AG04449 (cell line): ENCODE measurements at regions not wholly inside any gene's neighbourhood (a gene's known extent, or its start where the extent isn't known, plus 50 kb on each side); places are given as distances from the start of the nearest gene placed in this dataset.

ENCODE experiments used
- CTCF ChIA-PET: fragments of 350-600 bp; formaldehyde crosslinking; extraction: SDS; loops from one replicate; lab custom pipeline; 2021; ENCODE audit warnings: antibody characterized with exemption; lab: Yijun Ruan, JAX
- POLR2A ChIA-PET: fragments of 400-600, 350-600 bp; formaldehyde crosslinking; extraction: SDS; loops from one replicate; lab custom pipeline; 2020; ENCODE audit warnings: antibody characterized with exemption, inconsistent platforms; lab: Yijun Ruan, JAX
- DNase-seq: peaks from one replicate; pipeline ENCODE4 v3.0.0-alpha.2; 2010; ENCODE audit warnings: low read depth, low spot score
- H3K4me3 ChIP-seq: 2 replicates; pipeline ENCODE4 v1.5.1; 2011; ENCODE audit warnings: low read depth, mild to moderate bottlenecking, control low read depth, low read length
- TF ChIP-seq, protein P1 (sequence below): IDR thresholded peaks from one replicate; pipeline ENCODE4 v1.5.1; 2011; ENCODE audit warnings: mild to moderate bottlenecking, moderate library complexity, low read length, control low read depth, inconsistent platforms; ENCODE audit not compliant: insufficient read depth; ENCODE audit errors: missing control alignments

DNA sequence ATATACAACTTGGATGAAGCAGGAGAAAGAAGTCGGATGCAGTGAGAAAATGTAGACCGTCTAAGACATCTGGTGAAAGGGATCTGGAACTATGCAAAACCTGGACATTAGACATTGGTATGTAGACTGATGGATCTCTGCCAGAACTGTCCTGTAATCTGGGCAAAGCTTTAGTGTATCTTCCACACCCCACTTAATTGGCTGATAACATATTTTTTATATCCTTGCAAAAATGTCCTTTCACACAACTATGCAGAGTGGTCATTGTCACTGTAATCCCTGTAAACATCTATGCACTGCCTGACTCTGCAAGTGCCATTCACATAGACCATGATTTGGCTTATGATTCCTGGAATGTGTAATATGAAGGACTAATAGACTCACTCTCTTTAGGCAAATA is 163.1 kb downstream of the TUSC7 start:
- TF ChIP-seq, protein P1, sequence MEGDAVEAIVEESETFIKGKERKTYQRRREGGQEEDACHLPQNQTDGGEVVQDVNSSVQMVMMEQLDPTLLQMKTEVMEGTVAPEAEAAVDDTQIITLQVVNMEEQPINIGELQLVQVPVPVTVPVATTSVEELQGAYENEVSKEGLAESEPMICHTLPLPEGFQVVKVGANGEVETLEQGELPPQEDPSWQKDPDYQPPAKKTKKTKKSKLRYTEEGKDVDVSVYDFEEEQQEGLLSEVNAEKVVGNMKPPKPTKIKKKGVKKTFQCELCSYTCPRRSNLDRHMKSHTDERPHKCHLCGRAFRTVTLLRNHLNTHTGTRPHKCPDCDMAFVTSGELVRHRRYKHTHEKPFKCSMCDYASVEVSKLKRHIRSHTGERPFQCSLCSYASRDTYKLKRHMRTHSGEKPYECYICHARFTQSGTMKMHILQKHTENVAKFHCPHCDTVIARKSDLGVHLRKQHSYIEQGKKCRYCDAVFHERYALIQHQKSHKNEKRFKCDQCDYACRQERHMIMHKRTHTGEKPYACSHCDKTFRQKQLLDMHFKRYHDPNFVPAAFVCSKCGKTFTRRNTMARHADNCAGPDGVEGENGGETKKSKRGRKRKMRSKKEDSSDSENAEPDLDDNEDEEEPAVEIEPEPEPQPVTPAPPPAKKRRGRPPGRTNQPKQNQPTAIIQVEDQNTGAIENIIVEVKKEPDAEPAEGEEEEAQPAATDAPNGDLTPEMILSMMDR, result no peak
- POLR2A ChIA-PET, result no interaction called here

DNA sequence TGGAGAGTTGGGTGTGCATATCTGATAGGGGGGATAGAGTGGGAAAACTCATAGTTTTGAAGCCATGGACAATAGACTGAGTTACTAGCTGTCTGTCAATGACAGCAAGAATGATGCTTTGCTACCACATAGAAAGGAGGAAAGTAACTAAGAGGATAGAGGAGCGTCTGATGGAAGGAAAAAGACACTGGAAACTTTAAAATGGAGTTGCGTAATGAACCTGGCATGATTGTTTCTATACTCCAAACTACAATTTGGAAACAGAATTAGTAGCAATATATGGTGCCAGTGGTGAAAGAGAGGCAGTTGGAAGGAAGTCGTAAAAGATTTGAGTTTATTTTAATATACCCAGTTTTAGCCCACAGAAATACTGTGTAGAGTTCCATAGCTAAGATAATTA is 163.6 kb downstream of the TUSC7 start:
- TF ChIP-seq, protein P1, result no peak
- POLR2A ChIA-PET, result no interaction called here
- H3K4me3 ChIP-seq, result no peak overlapping the region
- DNase-seq, result no peak
- CTCF ChIA-PET, result no interaction called here

More for the DNA sequence above, 163.1 kb downstream of the TUSC7 start:
- no peak for DNase-seq
- H3K4me3 ChIP-seq, result no peak overlapping the region
- CTCF ChIA-PET, result no interaction called here

DNA sequence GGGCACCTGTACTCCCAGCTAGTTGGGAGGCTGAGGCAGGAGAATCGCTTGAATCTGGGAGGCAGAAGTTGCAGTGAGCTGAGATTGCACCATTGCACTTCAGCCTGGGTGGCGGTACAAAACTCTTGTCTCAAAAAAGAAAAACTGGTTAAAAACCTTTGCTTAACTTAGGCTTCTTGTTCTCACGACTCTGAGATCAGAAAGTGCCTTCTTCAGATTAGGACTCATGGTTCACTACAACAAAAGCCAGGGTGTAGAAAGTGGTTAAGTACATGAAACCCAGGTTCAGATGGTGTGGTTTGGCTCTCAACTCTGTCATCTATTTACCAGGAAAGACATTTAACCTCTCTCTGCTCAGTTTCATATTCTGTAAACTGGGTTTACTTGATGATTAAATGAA is 168.4 kb downstream of the TUSC7 start:
- DNase-seq, result no peak
- CTCF ChIA-PET, result no interaction called here
- POLR2A ChIA-PET, result no interaction called here
- no peak overlapping the region for H3K4me3 ChIP-seq
- TF ChIP-seq, protein P1, result no peak

DNA sequence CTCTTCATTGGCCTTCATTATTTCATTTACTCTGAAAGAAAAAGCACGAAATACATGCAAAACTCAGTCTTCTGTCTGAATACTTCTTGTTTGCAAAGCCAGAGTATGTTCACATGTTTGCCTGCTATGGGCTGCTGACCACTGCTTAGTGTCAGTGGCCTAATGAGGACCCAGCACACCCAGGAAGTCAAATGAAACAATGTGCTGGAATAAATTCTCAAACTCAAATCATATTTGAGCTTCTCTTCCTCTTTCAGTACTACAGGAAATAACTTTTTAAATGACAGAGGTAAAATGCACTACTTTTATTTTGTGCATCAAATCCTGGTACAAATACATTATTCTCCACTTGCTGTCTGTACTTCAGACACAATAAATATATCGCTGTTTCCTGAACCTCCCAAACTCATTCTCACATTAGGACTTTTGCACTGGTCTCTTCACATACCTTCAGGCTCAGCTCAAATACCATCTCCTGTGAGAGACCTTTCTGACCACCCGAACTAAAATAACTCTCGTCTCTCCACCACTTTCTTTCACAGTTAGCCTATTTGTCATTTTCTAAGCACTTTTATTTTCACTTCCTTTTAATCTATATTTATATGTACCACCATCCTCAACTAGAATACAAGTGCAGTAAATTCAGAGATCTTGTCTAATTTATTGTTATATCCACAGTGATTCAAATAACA is 176.8 kb downstream of the TUSC7 start:
- H3K4me3 ChIP-seq, result no peak overlapping the region
- POLR2A ChIA-PET, result no interaction called here
- DNase-seq, result no peak
- TF ChIP-seq, protein P1, result no peak
- CTCF ChIA-PET, result no interaction called here

DNA sequence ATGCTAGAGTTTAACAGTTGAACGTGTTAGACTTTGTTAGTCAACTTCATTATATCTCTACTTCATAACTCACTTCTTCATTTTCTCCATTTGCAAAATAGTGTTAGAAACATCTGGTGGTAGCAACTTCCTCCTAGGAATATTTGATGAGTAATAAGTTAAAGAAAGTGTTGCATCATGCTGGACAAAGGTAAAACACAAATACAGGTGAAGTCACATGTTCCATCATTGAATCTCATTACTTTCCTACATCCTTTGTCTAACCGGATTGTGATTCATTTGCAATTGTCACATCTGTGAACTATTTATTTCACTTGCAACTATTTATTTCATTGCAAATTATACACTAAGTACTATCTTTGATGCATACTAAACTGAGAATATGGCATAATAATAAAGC is 186.5 kb downstream of the TUSC7 start:
- no peak overlapping the region for H3K4me3 ChIP-seq
- TF ChIP-seq, protein P1, result no peak
- POLR2A ChIA-PET, result no interaction called here
- DNase-seq, result no peak
- CTCF ChIA-PET, result no interaction called here

DNA sequence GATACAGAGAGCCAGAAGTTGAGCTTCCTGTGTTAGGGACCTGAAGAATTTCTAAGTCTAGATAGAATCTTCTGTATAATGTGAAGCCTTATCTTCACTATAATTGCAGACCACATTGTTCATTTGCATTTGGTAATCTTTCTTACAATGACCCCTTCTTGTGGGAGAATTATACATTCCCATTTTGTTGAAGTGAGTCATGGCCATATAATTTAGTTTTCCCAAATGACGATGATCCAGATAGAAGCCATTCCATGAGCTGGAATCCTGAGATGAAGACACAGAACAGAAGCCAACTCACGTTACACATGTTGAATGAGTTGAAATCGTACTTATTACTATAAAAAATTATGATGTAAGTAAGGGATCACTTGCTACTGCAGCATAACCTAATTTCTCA is 187.8 kb downstream of the TUSC7 start:
- ChIA-PET CTCF (no interaction called here), POLR2A (no interaction called here)
- H3K4me3 ChIP-seq, result no peak overlapping the region
- DNase-seq, result no peak
- TF ChIP-seq, protein P1, result no peak
